ENCODE measurements at regions not wholly inside any gene's neighbourhood (a gene's known extent, or its start where the extent isn't known, plus 50 kb on each side); places are given as distances from the start of the nearest gene placed in this dataset.
"Not testable (repeated sequence)": the region's sequence is repeated elsewhere in the genome, so short reads cannot be mapped to it uniquely, and the experiment has no call there.

DNA sequence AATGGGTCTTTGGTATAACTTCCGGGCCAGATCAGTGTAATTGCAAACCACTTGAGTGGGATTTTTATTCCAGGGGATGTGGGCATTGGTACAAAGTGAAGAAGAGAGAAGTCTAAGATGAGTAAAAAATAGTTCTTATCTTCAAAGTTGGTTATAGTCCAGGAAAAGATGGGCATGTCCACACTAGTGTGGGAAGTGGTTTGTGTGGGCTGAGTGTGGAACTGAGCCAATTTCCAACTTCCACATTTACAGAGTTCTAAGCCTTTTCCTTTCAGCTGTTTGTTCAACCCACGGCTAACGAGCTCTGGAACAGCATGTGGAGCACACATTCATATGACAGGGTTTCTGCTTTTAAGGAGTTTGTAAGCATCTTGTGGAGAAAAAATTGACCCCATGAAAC lies 72.3 kb upstream of the IFNGR1 start:
- H3K27ac Mint-ChIP-seq, result no peak overlapping the region
- H3K4me1 Mint-ChIP-seq, result peaks cover 4 to 11% (median 9%) of the 10 kb centered on the region in 3 donors
- no peak overlapping the region for H3K4me3 Mint-ChIP-seq
- H3K36me3 Mint-ChIP-seq, result no peaks in the 10 kb centered on the region
- no peaks in the 10 kb centered on the region for H3K27me3 Mint-ChIP-seq
- H3K9me3 Mint-ChIP-seq, result peaks cover 0 to 4% (median 0%) of the 10 kb centered on the region in 3 donors

DNA sequence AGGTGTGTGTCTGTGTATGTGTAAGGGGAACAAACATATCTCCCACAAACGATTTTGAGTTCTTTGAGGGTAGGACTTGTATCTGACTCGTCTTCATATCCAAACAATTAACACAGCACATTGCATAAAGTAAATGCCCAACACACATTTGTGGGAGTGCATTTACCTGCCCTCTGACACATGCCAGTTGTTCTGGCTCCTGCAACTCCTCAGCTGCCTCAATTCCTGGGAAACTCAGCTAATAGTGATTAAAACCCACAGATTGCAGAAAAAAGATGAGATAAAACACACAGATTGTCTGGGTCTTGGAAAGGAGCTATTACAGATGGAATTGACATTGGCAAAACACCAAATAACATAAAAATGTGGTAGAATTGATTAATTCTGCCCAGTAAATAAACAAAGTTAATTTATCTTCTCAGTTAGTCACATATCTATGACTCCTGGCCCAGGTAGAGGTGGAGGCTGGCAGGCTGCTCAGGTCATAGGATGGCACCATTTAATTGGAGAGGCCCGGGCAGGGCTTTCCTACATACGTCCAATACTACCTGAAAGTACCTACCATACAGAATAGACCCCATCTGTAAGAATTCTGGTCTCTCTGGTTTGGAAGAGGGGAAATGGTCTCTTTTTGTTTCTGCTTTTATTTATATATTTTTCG lies 71.5 kb upstream of the IFNGR1 start:
- Mint-ChIP-seq H3K27ac (no peak overlapping the region), H3K27me3 (no peaks in the 10 kb centered on the region), H3K4me1 (peaks cover 4 to 11% (median 9%) of the 10 kb centered on the region in 3 donors), H3K4me3 (no peak overlapping the region), H3K9me3 (peaks cover 0 to 4% (median 0%) of the 10 kb centered on the region in 3 donors), H3K36me3 (no peaks in the 10 kb centered on the region)

DNA sequence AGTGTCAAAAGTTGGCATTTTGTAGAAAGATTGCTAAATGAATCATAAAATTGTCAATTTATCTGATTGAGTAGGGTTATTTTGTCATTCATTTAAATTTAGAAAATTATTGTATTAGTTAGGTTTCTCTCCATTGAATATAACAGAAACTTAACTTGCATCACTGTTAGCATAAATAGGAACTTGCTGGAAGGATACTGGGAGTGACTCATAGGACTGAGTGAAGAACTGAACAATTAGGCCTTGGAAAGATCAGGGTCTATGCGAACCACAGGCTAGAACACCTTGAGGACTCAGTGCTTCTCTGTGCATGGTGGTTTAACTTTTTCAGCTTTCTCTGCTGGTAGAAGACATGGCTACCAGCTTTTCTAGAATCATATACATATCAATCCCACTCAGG lies 67.7 kb upstream of the IFNGR1 start:
- Mint-ChIP-seq H3K27ac (no peak overlapping the region), H3K4me1 (peaks cover 23 to 34% (median 34%) of the 10 kb centered on the region in 3 donors), H3K4me3 (no peak overlapping the region), H3K27me3 (peaks cover 3% of the 10 kb centered on the region), H3K9me3 (peaks cover 0 to 4% (median 0%) of the 10 kb centered on the region in 3 donors), H3K36me3 (no peaks in the 10 kb centered on the region)

DNA sequence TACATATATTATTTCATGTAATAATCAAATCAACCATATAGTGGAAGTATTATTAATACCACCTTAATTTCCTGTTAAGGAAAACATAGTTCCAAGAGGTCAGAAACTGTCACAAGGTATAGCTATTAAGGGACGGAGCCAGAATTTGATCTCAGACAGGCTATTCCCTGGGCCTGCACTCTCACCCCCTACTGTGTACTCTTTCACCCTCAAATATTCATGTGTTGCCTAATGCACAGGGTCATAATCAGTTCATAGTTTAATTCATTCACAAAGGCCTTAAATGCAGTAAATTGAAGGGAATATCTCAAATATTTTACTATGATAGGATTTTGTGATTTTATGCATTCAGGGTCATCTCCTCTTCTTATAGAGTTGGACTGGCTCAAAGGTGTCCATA lies 67.2 kb upstream of the IFNGR1 start:
- Mint-ChIP-seq H3K4me3 (no peak overlapping the region), H3K27ac (no peak overlapping the region), H3K9me3 (peaks cover 0 to 4% (median 0%) of the 10 kb centered on the region in 3 donors), H3K27me3 (peaks cover 3% of the 10 kb centered on the region), H3K4me1 (peaks cover 23 to 32% (median 31%) of the 10 kb centered on the region in 3 donors), H3K36me3 (no peaks in the 10 kb centered on the region)

DNA sequence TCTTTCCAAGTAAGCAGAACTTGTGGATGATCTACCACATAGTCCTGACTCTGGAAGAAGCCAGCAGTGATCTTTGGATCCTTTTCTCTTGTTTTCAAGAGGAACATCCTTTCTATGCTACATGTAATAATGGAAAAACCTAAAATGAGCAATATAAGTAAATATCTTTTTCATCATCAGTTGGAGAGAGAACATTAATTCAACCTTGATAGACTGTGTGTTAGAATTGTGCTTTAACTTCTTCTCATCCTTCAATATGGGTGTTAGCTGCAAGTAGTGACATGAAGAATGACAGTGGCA lies 65.6 kb upstream of the IFNGR1 start:
- peaks cover 0 to 4% (median 0%) of the 10 kb centered on the region in 3 donors for H3K9me3 Mint-ChIP-seq
- peaks cover 3% of the 10 kb centered on the region for H3K27me3 Mint-ChIP-seq
- H3K27ac Mint-ChIP-seq, result no peak overlapping the region
- H3K4me1 Mint-ChIP-seq, result peaks cover 19 to 35% (median 27%) of the 10 kb centered on the region in 3 donors
- H3K4me3 Mint-ChIP-seq, result no peak overlapping the region
- H3K36me3 Mint-ChIP-seq, result no peaks in the 10 kb centered on the region

DNA sequence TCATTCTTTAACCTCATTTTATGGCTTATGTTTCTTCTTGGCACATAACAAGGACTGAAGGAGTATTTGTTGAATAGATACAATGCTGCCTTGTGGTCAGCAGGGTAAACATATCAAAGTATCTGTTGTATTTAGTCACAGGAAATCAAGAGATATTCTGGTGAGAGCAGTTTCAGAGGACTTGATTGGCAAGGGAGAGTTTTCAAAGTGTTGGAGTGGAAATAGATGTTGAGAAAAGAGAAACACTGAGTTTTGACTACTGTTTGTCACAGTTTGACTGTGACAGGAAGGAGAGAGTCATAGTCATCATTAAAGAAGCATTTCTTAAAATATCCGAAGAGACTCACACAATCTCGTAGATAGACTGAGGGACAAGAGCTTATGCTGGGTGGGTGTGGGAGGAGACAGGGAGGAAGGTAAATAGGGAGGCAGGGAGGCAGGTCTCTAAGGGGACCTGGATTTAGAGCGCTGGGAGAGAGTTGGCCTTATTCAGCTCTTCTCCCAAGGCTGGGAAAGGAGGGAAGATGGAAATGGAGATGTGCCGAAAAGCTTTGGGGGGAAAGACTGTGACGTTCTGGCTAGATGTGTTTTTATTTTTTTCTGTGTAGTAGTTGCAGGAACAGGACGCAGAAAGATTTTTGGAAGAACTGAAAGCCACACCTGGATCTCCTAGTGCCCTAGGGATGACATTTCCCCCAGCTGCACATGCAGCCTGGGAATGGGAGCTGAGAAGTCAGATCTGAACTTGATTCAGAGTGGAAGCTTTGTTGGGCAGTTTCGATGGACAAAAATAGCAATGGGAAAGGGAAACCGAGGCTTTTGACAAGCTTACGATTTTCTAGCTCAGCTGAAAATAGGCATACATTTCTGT lies 65.0 kb upstream of the IFNGR1 start:
- Mint-ChIP-seq H3K9me3 (peaks cover 0 to 4% (median 0%) of the 10 kb centered on the region in 3 donors), H3K27ac (peak overlapping the region in 1 of 3 donors; percentile 6), H3K27me3 (peaks cover 3% of the 10 kb centered on the region), H3K4me3 (peak overlapping the region in 2 of 4 donors; percentile 35 to 67), H3K36me3 (no peaks in the 10 kb centered on the region), H3K4me1 (peaks cover 21 to 40% (median 30%) of the 10 kb centered on the region in 3 donors)

DNA sequence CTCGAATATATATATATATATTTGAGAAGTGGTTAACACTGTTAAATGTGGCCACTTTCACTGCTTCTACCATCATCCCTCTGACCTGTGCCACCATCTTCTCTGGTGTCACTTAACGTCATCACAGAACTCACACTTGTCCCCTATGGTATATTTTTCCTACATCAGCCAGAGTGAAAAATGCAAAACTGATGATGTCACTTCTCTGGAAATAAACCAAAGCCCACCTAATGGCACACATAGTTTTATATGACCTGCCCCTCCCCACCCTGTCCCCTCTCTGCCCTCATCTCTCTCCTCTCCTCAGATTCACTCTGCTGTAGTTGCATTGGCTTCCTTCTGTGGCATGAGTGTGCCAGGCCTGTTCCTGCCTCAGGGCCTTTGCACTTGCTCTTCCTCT lies 63.9 kb upstream of the IFNGR1 start:
- Mint-ChIP-seq H3K4me1 (peaks cover 23 to 38% (median 31%) of the 10 kb centered on the region in 3 donors), H3K9me3 (peaks cover 0 to 4% (median 0%) of the 10 kb centered on the region in 3 donors), H3K27me3 (peaks cover 3% of the 10 kb centered on the region), H3K27ac (no peak overlapping the region), H3K36me3 (no peaks in the 10 kb centered on the region), H3K4me3 (peak overlapping the region in 1 of 4 donors; percentile 84)

DNA sequence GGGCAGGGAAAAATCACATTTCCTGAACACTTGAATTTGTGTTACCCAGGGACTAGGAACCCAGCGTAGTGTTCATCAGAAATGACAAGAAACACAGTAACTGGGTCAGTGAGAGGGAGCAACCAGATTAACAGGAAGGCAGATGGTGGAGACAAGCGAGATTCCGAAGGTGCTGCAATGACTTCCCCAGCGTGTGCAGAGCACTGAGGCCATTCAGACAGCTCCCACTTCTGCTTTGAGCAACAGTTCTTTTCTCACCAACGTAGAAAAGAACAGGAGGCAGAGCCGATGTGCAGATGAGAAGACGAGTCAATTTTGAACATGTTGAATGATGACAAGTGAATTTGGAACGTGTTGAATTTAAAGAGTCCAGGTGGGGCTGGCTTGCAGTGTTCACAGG lies 63.1 kb upstream of the IFNGR1 start:
- H3K4me3 Mint-ChIP-seq, result peak overlapping the region in 1 of 4 donors; percentile 49
- H3K4me1 Mint-ChIP-seq, result peaks cover 23 to 38% (median 31%) of the 10 kb centered on the region in 3 donors
- peak overlapping the region in 1 of 3 donors; percentile 57 for H3K27ac Mint-ChIP-seq
- H3K9me3 Mint-ChIP-seq, result peaks cover 0 to under 1% (median 0%) of the 10 kb centered on the region in 3 donors
- H3K36me3 Mint-ChIP-seq, result peaks cover 2% of the 10 kb centered on the region
- H3K27me3 Mint-ChIP-seq, result peaks cover 3% of the 10 kb centered on the region

DNA sequence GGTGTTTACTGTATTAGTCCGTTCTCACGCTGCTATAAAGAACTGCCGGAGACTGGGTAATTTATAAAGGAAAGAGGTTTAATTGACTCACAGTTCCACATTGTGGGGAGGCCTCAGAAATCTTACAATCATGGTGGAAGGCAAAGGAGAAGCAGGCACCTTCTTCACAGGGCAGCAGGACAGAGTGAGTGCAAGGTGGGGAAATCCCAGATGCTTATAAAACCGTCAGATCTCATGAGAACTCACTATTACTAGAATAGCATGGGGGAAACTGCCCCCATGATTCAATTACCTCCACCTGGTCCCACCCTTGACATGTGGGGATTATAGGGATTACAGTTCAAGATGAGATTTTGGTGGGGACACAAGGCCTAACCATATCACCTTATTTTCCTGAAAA lies 60.1 kb upstream of the IFNGR1 start:
- H3K9me3 Mint-ChIP-seq, H3K27me3 Mint-ChIP-seq, H3K4me3 Mint-ChIP-seq, H3K36me3 Mint-ChIP-seq, H3K27ac Mint-ChIP-seq: not testable (repeated sequence)
- peaks cover 16 to 33% (median 20%) of the 10 kb centered on the region in 3 donors for H3K4me1 Mint-ChIP-seq

DNA sequence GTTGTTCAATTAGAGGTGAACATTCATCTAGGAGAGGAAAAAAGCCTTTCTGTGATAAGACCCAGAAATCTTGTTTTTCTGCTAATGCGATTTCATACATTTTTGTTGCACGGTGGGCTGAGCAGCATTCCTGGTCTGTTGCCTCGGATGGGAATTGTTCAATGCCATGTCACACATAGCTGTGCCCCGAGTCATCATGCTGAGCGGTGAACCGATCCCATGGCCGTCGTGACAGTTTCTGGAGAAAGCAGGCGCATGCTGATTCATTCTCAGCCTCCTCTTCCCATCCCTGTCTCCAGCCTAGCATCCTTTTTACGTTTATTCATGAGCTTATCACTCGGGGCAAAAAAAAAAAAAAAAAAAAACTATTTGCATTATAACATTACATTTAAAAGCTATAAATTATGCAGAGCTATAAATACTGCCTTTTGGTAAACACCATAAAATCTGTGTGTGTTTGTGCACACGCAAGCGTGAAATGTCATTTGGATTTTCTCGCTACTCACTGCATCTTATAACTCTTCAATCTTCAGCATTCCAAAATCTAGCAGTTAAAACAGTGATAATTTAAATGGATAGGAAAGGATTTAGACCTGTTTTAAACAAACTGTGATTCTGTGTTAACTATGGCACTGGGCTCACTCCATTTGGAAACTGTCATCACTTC lies 58.9 kb upstream of the IFNGR1 start:
- H3K9me3 Mint-ChIP-seq, result no peaks in the 10 kb centered on the region
- no peak overlapping the region for H3K27ac Mint-ChIP-seq
- peaks cover 2% of the 10 kb centered on the region for H3K36me3 Mint-ChIP-seq
- no peaks in the 10 kb centered on the region for H3K27me3 Mint-ChIP-seq
- H3K4me3 Mint-ChIP-seq, result no peak overlapping the region
- H3K4me1 Mint-ChIP-seq, result peaks cover 10 to 26% (median 13%) of the 10 kb centered on the region in 3 donors

DNA sequence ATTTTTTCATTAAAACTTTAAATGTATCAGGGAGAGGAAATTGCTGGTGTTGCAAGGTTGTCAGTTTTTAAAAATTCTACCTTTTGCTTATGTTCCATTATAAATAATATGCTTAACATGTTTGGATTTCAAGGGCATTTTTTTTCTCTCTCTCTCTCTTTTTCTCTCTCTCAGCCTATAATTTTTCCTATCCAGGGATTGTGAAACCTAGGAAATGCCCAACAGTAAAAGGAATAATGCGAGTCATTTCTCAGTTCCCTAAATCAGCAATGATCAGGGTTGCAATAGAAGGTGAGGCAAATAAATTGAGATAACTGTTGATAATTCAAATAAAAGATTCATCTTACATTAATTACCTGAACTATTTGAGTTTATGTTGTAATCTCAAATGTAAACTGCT lies 53.2 kb upstream of the IFNGR1 start:
- H3K9me3 Mint-ChIP-seq, result no peaks in the 10 kb centered on the region
- H3K4me3 Mint-ChIP-seq, result no peak overlapping the region
- no peaks in the 10 kb centered on the region for H3K36me3 Mint-ChIP-seq
- peaks cover 1% of the 10 kb centered on the region for H3K27me3 Mint-ChIP-seq
- peaks cover 2 to 12% (median 4%) of the 10 kb centered on the region in 3 donors for H3K4me1 Mint-ChIP-seq
- no peak overlapping the region for H3K27ac Mint-ChIP-seq

DNA sequence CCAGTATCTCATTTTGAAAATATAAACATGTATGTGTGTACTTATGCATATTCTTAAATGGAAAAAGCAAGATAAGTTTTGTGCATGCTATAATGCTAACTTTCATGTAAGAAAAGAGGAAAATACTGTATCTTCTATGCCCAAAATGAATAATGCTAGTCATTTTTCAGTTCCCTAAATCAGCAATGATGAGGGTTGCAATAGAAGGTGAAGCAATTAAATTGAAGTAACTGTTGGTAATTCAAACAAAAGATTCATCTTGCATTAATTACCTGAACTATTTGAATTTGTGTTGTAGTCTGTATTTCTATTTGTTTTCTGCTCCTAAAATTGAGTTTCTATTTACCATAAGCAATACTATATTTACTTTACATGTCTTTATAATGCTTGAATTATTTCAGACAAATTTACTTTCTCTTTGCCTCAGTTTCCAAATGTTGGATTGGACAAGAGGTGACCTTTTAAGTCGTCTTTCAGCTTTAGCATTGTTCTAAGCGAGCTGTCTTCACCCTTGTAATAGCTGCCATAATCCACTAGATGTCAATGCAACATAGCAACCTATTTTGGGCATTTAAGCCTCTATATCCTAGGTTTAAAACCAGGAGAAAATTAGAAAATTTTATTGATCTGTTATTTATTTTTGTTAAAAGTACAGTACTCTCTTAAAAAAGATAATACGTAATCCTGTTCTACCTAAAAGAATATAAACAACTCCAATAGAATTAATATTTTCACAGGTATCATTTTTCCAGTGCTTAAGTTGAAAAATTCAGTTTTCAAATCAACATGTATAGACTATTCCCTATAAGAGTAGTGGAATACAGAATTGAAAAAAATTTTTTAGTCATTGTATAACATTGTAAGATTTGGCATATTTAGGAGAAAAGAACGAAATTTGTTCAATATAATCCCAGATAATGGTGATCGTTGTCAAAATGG lies 52.3 kb upstream of the IFNGR1 start:
- Mint-ChIP-seq H3K27ac (no peak overlapping the region), H3K36me3 (no peaks in the 10 kb centered on the region)

DNA sequence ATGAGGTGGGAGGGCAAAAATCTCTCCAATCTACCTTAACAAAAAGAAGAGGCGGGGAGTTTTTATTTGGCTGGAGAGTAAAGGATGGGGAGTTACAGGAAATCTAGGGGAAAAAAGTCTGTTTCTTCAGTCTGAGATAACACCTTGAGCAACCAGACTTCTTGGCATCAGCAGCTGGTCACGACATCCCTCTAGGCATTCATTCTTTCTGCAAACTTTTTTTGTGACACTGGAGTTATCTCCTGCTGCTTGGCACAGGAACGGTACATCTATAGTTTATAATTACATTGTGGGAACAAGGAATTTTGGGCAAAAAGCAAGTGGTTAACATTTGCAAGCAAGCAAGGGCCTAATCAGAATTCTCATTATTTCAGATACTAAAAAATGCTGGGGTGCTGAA lies 50.6 kb upstream of the IFNGR1 start:
- no peaks in the 10 kb centered on the region for H3K9me3 Mint-ChIP-seq
- no peak overlapping the region for H3K27ac Mint-ChIP-seq
- no peak overlapping the region for H3K4me3 Mint-ChIP-seq
- peaks cover 2 to 12% (median 4%) of the 10 kb centered on the region in 3 donors for H3K4me1 Mint-ChIP-seq
- H3K36me3 Mint-ChIP-seq, result no peaks in the 10 kb centered on the region
- peaks cover 1% of the 10 kb centered on the region for H3K27me3 Mint-ChIP-seq

More for the DNA sequence above, 52.3 kb upstream of the IFNGR1 start:
- Mint-ChIP-seq H3K9me3 (no peaks in the 10 kb centered on the region), H3K4me1 (peaks cover 2 to 12% (median 4%) of the 10 kb centered on the region in 3 donors), H3K27me3 (peaks cover 1% of the 10 kb centered on the region), H3K4me3 (no peak overlapping the region)

DNA sequence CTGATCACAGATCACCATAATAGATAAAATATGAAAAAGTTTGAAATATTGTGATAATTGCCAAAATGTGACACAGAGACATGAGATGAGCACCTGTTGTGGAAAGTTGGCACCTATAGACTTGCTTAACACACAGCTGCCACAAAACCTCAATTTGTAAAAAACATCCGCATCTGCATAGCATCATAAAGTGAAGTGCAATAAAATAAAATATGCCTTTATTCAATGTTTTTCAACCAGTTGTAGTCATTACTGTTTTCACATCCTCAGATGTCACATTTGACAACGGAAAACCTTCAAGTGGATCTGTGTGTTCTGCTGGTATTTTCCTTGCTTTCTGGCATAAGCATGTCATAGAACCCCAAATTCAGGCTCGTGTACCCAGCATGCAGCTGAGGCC lies 50.2 kb upstream of the IFNGR1 start:
- Mint-ChIP-seq H3K4me1 (peaks cover 2 to 12% (median 4%) of the 10 kb centered on the region in 3 donors), H3K27ac (no peak overlapping the region), H3K36me3 (no peaks in the 10 kb centered on the region), H3K27me3 (peaks cover 1% of the 10 kb centered on the region), H3K9me3 (peaks cover 0 to under 1% (median 0%) of the 10 kb centered on the region in 3 donors), H3K4me3 (peak overlapping the region in 1 of 4 donors; percentile 24)

Measured in IgD-negative memory B cell (primary cell).